ENCODE measurements at regions not wholly inside any gene's neighbourhood (a gene's known extent, or its start where the extent isn't known, plus 50 kb on each side); places are given as distances from the start of the nearest gene placed in this dataset.

DNA sequence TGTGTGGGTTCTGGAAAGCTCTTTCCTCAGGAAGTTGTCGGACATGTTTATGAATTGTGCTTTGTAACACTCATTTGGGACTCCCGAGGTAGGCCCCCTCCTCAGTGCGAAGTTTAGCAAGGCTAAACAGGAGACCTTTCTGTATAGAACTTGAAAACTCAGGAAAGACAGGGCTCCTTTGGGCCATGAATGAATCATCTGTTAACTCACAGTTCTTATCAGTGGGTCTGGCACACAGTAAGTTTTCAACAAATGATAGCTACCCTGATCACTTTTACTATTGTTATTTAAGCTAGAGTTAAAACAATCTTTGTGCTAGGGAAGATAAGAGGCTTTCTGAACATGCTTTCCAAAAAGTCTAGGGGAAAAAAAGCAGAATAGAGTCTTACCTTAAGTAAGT is 430.5 kb upstream of the ETAA1 start:
- Histone ChIP-seq H3K9ac (ENCODE audit: low read depth, low read length) (no peak overlapping the region), H3K4me1 (ENCODE audit: control insufficient read depth, insufficient read depth, low read length) (no peaks in the 10 kb centered on the region), H3K27me3 (ENCODE audit: control insufficient read depth, insufficient read depth, low read length) (no peaks in the 10 kb centered on the region), H3K9me3 (ENCODE audit: control insufficient read depth, insufficient read depth, low read length) (no peaks in the 10 kb centered on the region), H3K4me3 (ENCODE audit: low read depth, low read length) (no peak overlapping the region), H3K27ac (ENCODE audit: low read depth, low read length) (no peak overlapping the region), H3K36me3 (ENCODE audit: control insufficient read depth, insufficient read depth, low read length) (no peaks in the 10 kb centered on the region)

DNA sequence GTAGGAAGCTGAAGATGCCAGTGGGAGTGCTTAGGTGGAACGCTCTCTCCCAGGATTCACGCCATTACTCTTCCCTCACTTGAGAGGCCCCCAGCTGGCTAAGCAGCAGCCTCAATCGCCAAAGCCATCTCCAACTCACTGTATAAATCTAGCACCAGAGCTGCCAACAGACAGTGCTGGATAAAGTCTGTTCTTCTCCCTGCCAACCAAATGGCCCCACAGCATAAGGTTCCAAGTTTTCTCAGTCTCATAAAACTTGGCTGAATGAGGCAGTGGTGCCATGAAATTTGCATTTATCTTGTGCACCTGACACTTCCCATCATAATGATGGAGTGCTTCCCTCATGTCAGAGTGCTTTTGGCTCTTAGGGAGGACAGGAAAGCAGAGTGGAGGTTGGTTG is 428.2 kb upstream of the ETAA1 start:
- no peaks in the 10 kb centered on the region for H3K9me3 ChIP-seq (ENCODE audit: control insufficient read depth, insufficient read depth, low read length)
- H3K4me3 ChIP-seq (ENCODE audit: low read depth, low read length): no peak overlapping the region
- no peaks in the 10 kb centered on the region for H3K27me3 ChIP-seq (ENCODE audit: control insufficient read depth, insufficient read depth, low read length)
- no peak overlapping the region for H3K27ac ChIP-seq (ENCODE audit: low read depth, low read length)
- no peaks in the 10 kb centered on the region for H3K4me1 ChIP-seq (ENCODE audit: control insufficient read depth, insufficient read depth, low read length)
- H3K36me3 ChIP-seq (ENCODE audit: control insufficient read depth, insufficient read depth, low read length): no peaks in the 10 kb centered on the region
- H3K9ac ChIP-seq (ENCODE audit: low read depth, low read length): no peak overlapping the region

DNA sequence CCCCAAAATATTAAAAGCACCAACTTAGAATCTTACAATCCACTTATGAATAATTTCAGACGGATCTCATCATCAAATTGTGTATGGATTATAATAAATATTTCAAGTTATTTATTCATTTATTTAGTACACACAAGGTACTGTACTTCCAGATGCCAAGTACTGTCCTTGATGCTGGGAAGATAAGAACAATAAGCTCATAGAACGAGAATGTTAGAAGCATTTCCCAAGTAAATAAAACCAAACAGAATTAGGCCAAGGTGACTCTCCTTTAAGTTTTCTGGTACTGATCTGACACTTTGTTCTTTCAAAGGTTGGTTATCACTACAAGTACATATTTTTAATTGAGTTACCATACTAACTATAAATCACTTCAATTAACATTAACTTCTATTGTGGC is 416.1 kb upstream of the ETAA1 start:
- Histone ChIP-seq H3K9me3 (ENCODE audit: control insufficient read depth, insufficient read depth, low read length) (no peaks in the 10 kb centered on the region), H3K9ac (ENCODE audit: low read depth, low read length) (no peak overlapping the region), H3K27ac (ENCODE audit: low read depth, low read length) (no peak overlapping the region), H3K36me3 (ENCODE audit: control insufficient read depth, insufficient read depth, low read length) (no peaks in the 10 kb centered on the region), H3K4me3 (ENCODE audit: low read depth, low read length) (no peak overlapping the region), H3K27me3 (ENCODE audit: control insufficient read depth, insufficient read depth, low read length) (no peaks in the 10 kb centered on the region), H3K4me1 (ENCODE audit: control insufficient read depth, insufficient read depth, low read length) (no peaks in the 10 kb centered on the region)

GRCh38 chr2:66982766-66983165 is 414.4 kb upstream of the ETAA1 start:
- H3K36me3 ChIP-seq (ENCODE audit: control insufficient read depth, insufficient read depth, low read length): no peaks in the 10 kb centered on the region
- H3K9ac ChIP-seq (ENCODE audit: low read depth, low read length): no peak overlapping the region
- no peak overlapping the region for H3K4me3 ChIP-seq (ENCODE audit: low read depth, low read length)
- no peaks in the 10 kb centered on the region for H3K4me1 ChIP-seq (ENCODE audit: control insufficient read depth, insufficient read depth, low read length)
- no peaks in the 10 kb centered on the region for H3K9me3 ChIP-seq (ENCODE audit: control insufficient read depth, insufficient read depth, low read length)
- H3K27ac ChIP-seq (ENCODE audit: low read depth, low read length): no peak overlapping the region
- H3K27me3 ChIP-seq (ENCODE audit: control insufficient read depth, insufficient read depth, low read length): no peaks in the 10 kb centered on the region

- H3K9me3 ChIP-seq (ENCODE audit: control insufficient read depth, insufficient read depth, low read length): no peaks in the 10 kb centered on the region
- H3K36me3 ChIP-seq (ENCODE audit: control insufficient read depth, insufficient read depth, low read length): no peaks in the 10 kb centered on the region
- H3K27me3 ChIP-seq (ENCODE audit: control insufficient read depth, insufficient read depth, low read length): no peaks in the 10 kb centered on the region
- no peak overlapping the region for H3K4me3 ChIP-seq (ENCODE audit: low read depth, low read length)
- no peak overlapping the region for H3K9ac ChIP-seq (ENCODE audit: low read depth, low read length)
- no peak overlapping the region for H3K27ac ChIP-seq (ENCODE audit: low read depth, low read length)
- no peaks in the 10 kb centered on the region for H3K4me1 ChIP-seq (ENCODE audit: control insufficient read depth, insufficient read depth, low read length)
Observed at GRCh38 chr2:66984864-66985263, 412.3 kb upstream of the ETAA1 start.

GRCh38 chr2:66985906-66986305 is 411.2 kb upstream of the ETAA1 start:
- H3K36me3 ChIP-seq (ENCODE audit: control insufficient read depth, insufficient read depth, low read length): no peaks in the 10 kb centered on the region
- H3K4me1 ChIP-seq (ENCODE audit: control insufficient read depth, insufficient read depth, low read length): no peaks in the 10 kb centered on the region
- no peak overlapping the region for H3K4me3 ChIP-seq (ENCODE audit: low read depth, low read length)
- H3K9ac ChIP-seq (ENCODE audit: low read depth, low read length): no peak overlapping the region
- no peak overlapping the region for H3K27ac ChIP-seq (ENCODE audit: low read depth, low read length)
- no peaks in the 10 kb centered on the region for H3K9me3 ChIP-seq (ENCODE audit: control insufficient read depth, insufficient read depth, low read length)
- no peaks in the 10 kb centered on the region for H3K27me3 ChIP-seq (ENCODE audit: control insufficient read depth, insufficient read depth, low read length)

GRCh38 chr2:66987733-66988132 is 409.4 kb upstream of the ETAA1 start:
- Histone ChIP-seq H3K4me3 (ENCODE audit: low read depth, low read length) (no peak overlapping the region), H3K36me3 (ENCODE audit: control insufficient read depth, insufficient read depth, low read length) (no peaks in the 10 kb centered on the region), H3K9me3 (ENCODE audit: control insufficient read depth, insufficient read depth, low read length) (no peaks in the 10 kb centered on the region), H3K4me1 (ENCODE audit: control insufficient read depth, insufficient read depth, low read length) (no peaks in the 10 kb centered on the region), H3K27me3 (ENCODE audit: control insufficient read depth, insufficient read depth, low read length) (no peaks in the 10 kb centered on the region), H3K9ac (ENCODE audit: low read depth, low read length) (no peak overlapping the region), H3K27ac (ENCODE audit: low read depth, low read length) (no peak overlapping the region)

GRCh38 chr2:66994654-66995053 is 402.5 kb upstream of the ETAA1 start:
- Histone ChIP-seq H3K9me3 (ENCODE audit: control insufficient read depth, insufficient read depth, low read length) (no peaks in the 10 kb centered on the region), H3K27ac (ENCODE audit: low read depth, low read length) (no peak overlapping the region), H3K27me3 (ENCODE audit: control insufficient read depth, insufficient read depth, low read length) (no peaks in the 10 kb centered on the region), H3K4me1 (ENCODE audit: control insufficient read depth, insufficient read depth, low read length) (no peaks in the 10 kb centered on the region), H3K4me3 (ENCODE audit: low read depth, low read length) (no peak overlapping the region), H3K9ac (ENCODE audit: low read depth, low read length) (no peak overlapping the region), H3K36me3 (ENCODE audit: control insufficient read depth, insufficient read depth, low read length) (no peaks in the 10 kb centered on the region)

DNA sequence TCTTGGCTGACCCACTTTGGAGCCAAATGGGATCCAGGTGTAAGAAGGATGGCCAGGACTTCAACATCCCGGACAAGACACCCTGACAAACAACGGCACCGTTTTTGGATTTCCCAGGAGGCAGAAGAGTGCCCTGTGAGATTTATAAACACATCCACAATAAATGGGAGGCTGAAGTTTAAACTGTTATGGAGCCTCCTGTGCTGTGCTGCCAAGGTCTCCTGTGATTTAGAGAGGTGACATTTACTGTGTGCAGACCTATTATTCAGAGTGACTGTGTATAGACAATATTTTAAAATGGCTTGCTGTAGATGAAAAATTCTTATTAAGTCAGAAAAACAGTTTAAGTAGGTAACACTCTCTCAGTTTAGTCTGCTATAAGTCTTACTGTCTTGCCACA is 401.5 kb upstream of the ETAA1 start:
- H3K9me3 ChIP-seq (ENCODE audit: control insufficient read depth, insufficient read depth, low read length): no peaks in the 10 kb centered on the region

DNA sequence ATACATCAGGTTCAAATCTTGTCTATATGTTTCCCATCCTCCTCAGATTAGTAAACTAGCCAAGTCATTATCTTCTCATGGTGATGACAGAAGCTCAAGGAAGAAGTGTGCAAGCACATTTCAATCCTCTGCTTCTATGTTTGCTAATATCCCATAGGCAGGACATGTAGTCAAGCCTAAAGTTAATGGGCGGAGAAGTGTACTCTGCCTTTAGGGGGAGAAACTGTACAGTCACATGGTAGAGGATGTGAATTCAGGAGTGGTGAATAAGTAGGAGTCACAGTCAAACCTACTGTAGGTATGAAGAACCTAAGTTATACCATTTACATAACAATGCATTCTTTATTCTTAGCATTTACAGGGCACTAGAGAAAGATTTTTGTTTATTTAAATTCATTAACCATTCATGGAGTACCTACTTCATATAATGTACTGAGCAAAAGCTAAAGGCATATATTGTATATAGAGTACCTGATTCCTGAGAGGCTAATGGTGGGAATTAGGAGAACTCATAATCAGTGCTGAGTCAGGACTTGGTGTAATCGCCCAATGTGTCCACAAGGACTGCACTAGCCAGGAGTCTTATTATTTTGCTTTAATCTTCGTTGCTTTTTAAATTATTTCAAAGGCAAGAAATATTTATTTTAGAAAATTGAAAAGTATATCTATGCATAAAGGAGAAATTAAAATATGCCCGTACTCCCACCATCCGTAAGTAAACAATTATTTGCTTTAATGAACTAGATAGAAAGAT is 394.3 kb upstream of the ETAA1 start:
- no peaks in the 10 kb centered on the region for H3K9me3 ChIP-seq (ENCODE audit: control insufficient read depth, insufficient read depth, low read length)
- H3K27ac ChIP-seq (ENCODE audit: low read depth, low read length): no peak overlapping the region
- H3K27me3 ChIP-seq (ENCODE audit: control insufficient read depth, insufficient read depth, low read length): no peaks in the 10 kb centered on the region
- no peak overlapping the region for H3K9ac ChIP-seq (ENCODE audit: low read depth, low read length)
- H3K4me1 ChIP-seq (ENCODE audit: control insufficient read depth, insufficient read depth, low read length): no peaks in the 10 kb centered on the region; the same call in 1 of the 2 replicates
- no peaks in the 10 kb centered on the region for H3K36me3 ChIP-seq (ENCODE audit: control insufficient read depth, insufficient read depth, low read length)
- H3K4me3 ChIP-seq (ENCODE audit: low read depth, low read length): no peak overlapping the region

More for the DNA sequence above, 401.5 kb upstream of the ETAA1 start:
- no peaks in the 10 kb centered on the region for H3K27me3 ChIP-seq (ENCODE audit: control insufficient read depth, insufficient read depth, low read length)
- no peak overlapping the region for H3K27ac ChIP-seq (ENCODE audit: low read depth, low read length)
- H3K4me3 ChIP-seq (ENCODE audit: low read depth, low read length): no peak overlapping the region
- no peaks in the 10 kb centered on the region for H3K36me3 ChIP-seq (ENCODE audit: control insufficient read depth, insufficient read depth, low read length)
- no peak overlapping the region for H3K9ac ChIP-seq (ENCODE audit: low read depth, low read length)
- no peaks in the 10 kb centered on the region for H3K4me1 ChIP-seq (ENCODE audit: control insufficient read depth, insufficient read depth, low read length)

DNA sequence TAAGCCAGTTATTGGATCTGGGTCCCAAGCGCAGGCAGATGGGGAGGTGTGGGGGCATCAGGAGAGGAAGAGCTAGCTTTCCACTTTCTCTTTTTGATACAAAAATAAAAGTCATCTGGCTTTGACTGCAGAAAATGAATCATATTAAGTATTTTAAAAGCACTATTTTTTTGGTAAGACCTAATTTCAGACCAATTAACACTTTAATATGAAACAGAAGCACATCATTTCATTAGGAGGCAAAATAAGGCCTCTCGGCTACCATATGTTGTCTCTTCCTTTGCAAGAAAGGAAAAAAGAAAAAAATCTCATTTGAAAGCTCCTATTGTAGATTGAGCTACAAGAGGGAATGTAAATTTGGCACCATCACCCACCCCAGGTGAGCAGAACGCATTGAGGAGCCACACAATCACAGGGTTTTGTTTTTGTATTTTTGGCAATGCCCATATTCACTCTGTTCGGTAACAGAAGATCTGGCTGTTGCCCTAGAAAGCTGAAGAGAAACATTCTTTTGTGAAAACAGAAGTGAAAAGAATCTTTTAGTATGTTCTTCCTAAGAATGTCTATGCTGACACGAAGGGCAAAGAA is 390.7 kb upstream of the ETAA1 start:
- H3K4me3 ChIP-seq (ENCODE audit: low read depth, low read length): no peak overlapping the region
- H3K27ac ChIP-seq (ENCODE audit: low read depth, low read length): no peak overlapping the region
- H3K36me3 ChIP-seq (ENCODE audit: control insufficient read depth, insufficient read depth, low read length): no peaks in the 10 kb centered on the region
- H3K9ac ChIP-seq (ENCODE audit: low read depth, low read length): no peak overlapping the region
- no peaks in the 10 kb centered on the region for H3K9me3 ChIP-seq (ENCODE audit: control insufficient read depth, insufficient read depth, low read length)
- H3K27me3 ChIP-seq (ENCODE audit: control insufficient read depth, insufficient read depth, low read length): no peaks in the 10 kb centered on the region
- H3K4me1 ChIP-seq (ENCODE audit: control insufficient read depth, insufficient read depth, low read length): no peaks in the 10 kb centered on the region; the same call in 1 of the 2 replicates

Measured in HUES48 (cell line).